ENCODE measurements at regions not wholly inside any gene's neighbourhood (a gene's known extent, or its start where the extent isn't known, plus 50 kb on each side); places are given as distances from the start of the nearest gene placed in this dataset.

GRCh38 chr4:84041426-84041825, 457.7 kb downstream of the NKX6-1 start:
- WGBS, 2 donors, result 82% methylated on average over 3 of the region's 3 CpGs
- Histone ChIP-seq H3K4me3 (replicated peaks in 1 of 3) (no peak overlapping the region), H3K36me3 (no peaks in the 10 kb centered on the region), H3K4me1 (no peaks in the 10 kb centered on the region), H3K27me3 (no peaks in the 10 kb centered on the region), H3K9me3 (no peaks in the 10 kb centered on the region), H3K27ac (no peak overlapping the region)
- no peak for DNase-seq
- intact Hi-C loops (cut with DNase I), result no loop called here
- TF ChIP-seq CTCF (IDR thresholded peaks at IDR 0.05) (no peak), POLR2A (IDR thresholded peaks at IDR 0.05) (no peak)

- Histone ChIP-seq H3K27me3 (no peaks in the 10 kb centered on the region), H3K36me3 (no peaks in the 10 kb centered on the region), H3K4me1 (no peaks in the 10 kb centered on the region), H3K9me3 (no peaks in the 10 kb centered on the region), H3K4me3 (replicated peaks in 1 of 3) (no peak overlapping the region), H3K27ac (no peak overlapping the region)
- intact Hi-C loops (cut with DNase I), result no loop called here
- TF ChIP-seq CTCF (IDR thresholded peaks at IDR 0.05) (no peak), POLR2A (IDR thresholded peaks at IDR 0.05) (no peak)
- no peak for DNase-seq
- 72 to 83% methylated on average over 4 of the region's 4 CpGs for WGBS, 2 donors
Measured at GRCh38 chr4:84035568-84035967, 463.5 kb downstream of the NKX6-1 start.

- Histone ChIP-seq H3K9me3 (no peaks in the 10 kb centered on the region), H3K4me3 (replicated peaks in 1 of 3) (no peak overlapping the region), H3K4me1 (no peaks in the 10 kb centered on the region), H3K27me3 (no peaks in the 10 kb centered on the region), H3K27ac (no peak overlapping the region), H3K36me3 (no peaks in the 10 kb centered on the region)
- intact Hi-C loops (cut with DNase I), result no loop called here
- 90 to 95% methylated on average over 2 of the region's 2 CpGs for WGBS, 2 donors
- DNase-seq, result no peak
- TF ChIP-seq POLR2A (IDR thresholded peaks at IDR 0.05), result no peak
- TF ChIP-seq CTCF (IDR thresholded peaks at IDR 0.05), result no peak
Measured at GRCh38 chr4:84032372-84032771, 466.7 kb downstream of the NKX6-1 start.

- H3K36me3 ChIP-seq, result no peaks in the 10 kb centered on the region
- no peak overlapping the region for H3K27ac ChIP-seq
- H3K4me1 ChIP-seq, result no peaks in the 10 kb centered on the region
- no peaks in the 10 kb centered on the region for H3K27me3 ChIP-seq
- TF ChIP-seq CTCF (IDR thresholded peaks at IDR 0.05), result no peak
- TF ChIP-seq POLR2A (IDR thresholded peaks at IDR 0.05), result no peak
- H3K4me3 ChIP-seq (replicated peaks in 1 of 3), result no peak overlapping the region
- H3K9me3 ChIP-seq, result no peaks in the 10 kb centered on the region
- DNase-seq, result no peak
- intact Hi-C loops (cut with DNase I), result no loop called here
- 75 to 77% methylated on average over 4 of the region's 4 CpGs for WGBS, 2 donors
Measured at GRCh38 chr4:84031401-84031800, 467.7 kb downstream of the NKX6-1 start.

GRCh38 chr4:84028340-84028739, 470.8 kb downstream of the NKX6-1 start:
- intact Hi-C loops (cut with DNase I), result no loop called here
- no peak for DNase-seq
- no peaks in the 10 kb centered on the region for H3K9me3 ChIP-seq
- H3K27ac ChIP-seq, result no peak overlapping the region
- WGBS, 2 donors, result 88 to 91% methylated on average over 2 of the region's 2 CpGs
- no peak for TF ChIP-seq CTCF (IDR thresholded peaks at IDR 0.05)
- TF ChIP-seq POLR2A (IDR thresholded peaks at IDR 0.05), result no peak
- no peaks in the 10 kb centered on the region for H3K36me3 ChIP-seq
- H3K27me3 ChIP-seq, result no peaks in the 10 kb centered on the region
- no peaks in the 10 kb centered on the region for H3K4me1 ChIP-seq
- H3K4me3 ChIP-seq (replicated peaks in 1 of 3), result no peak overlapping the region
